ENCODE measurements at regions not wholly inside any gene's neighbourhood (a gene's known extent, or its start where the extent isn't known, plus 50 kb on each side); places are given as distances from the start of the nearest gene placed in this dataset.

GRCh38 chr14:101131451-101131916, 228.0 kb upstream of the RTL1 start:
- H3K27me3 ChIP-seq (replicated peaks; ENCODE audit: control insufficient read depth, insufficient read depth, low read length) = no peaks in the 10 kb centered on the region
- no peak for DNase-seq (ENCODE audit: extremely low read depth, insufficient read length)
- H3K36me3 ChIP-seq (ENCODE audit: control insufficient read depth, insufficient read depth, low read length) = no peaks in the 10 kb centered on the region
- H3K4me3 ChIP-seq (replicated peaks; ENCODE audit: low read depth, low read length) = no peak overlapping the region
- no peak for TF ChIP-seq CTCF (IDR thresholded peaks at IDR 0.05; ENCODE audit: insufficient read depth, low read length, poor library complexity, severe bottlenecking)

- TF ChIP-seq CTCF (IDR thresholded peaks at IDR 0.05; ENCODE audit: insufficient read depth, low read length, poor library complexity, severe bottlenecking) = no peak
- no peaks in the 10 kb centered on the region for H3K27me3 ChIP-seq (replicated peaks; ENCODE audit: control insufficient read depth, insufficient read depth, low read length)
- DNase-seq (ENCODE audit: extremely low read depth, insufficient read length) = no peak
- no peaks in the 10 kb centered on the region for H3K36me3 ChIP-seq (ENCODE audit: control insufficient read depth, insufficient read depth, low read length)
- no peak overlapping the region for H3K4me3 ChIP-seq (replicated peaks; ENCODE audit: low read depth, low read length)
These were observed 228.6 kb upstream of the RTL1 start for GRCh38 chr14:101132051-101132571.

- no peak for TF ChIP-seq CTCF (IDR thresholded peaks at IDR 0.05; ENCODE audit: insufficient read depth, low read length, poor library complexity, severe bottlenecking)
- no peak overlapping the region for H3K4me3 ChIP-seq (replicated peaks; ENCODE audit: low read depth, low read length)
- H3K27me3 ChIP-seq (replicated peaks; ENCODE audit: control insufficient read depth, insufficient read depth, low read length) = no peaks in the 10 kb centered on the region
- no peaks in the 10 kb centered on the region for H3K36me3 ChIP-seq (ENCODE audit: control insufficient read depth, insufficient read depth, low read length)
- DNase-seq (ENCODE audit: extremely low read depth, insufficient read length) = no peak
These were observed 229.1 kb upstream of the RTL1 start for GRCh38 chr14:101132588-101132987.

- no peak for DNase-seq (ENCODE audit: extremely low read depth, insufficient read length)
- TF ChIP-seq CTCF (IDR thresholded peaks at IDR 0.05; ENCODE audit: insufficient read depth, low read length, poor library complexity, severe bottlenecking) = no peak
- no peaks in the 10 kb centered on the region for H3K27me3 ChIP-seq (replicated peaks; ENCODE audit: control insufficient read depth, insufficient read depth, low read length)
- H3K4me3 ChIP-seq (replicated peaks; ENCODE audit: low read depth, low read length) = no peak overlapping the region
- H3K36me3 ChIP-seq (ENCODE audit: control insufficient read depth, insufficient read depth, low read length) = no peaks in the 10 kb centered on the region
These were observed 229.5 kb upstream of the RTL1 start for GRCh38 chr14:101133068-101133467.

- Histone ChIP-seq H3K36me3 (ENCODE audit: control insufficient read depth, insufficient read depth, low read length) (no peaks in the 10 kb centered on the region), H3K4me3 (replicated peaks; ENCODE audit: low read depth, low read length) (no peak overlapping the region), H3K27me3 (replicated peaks; ENCODE audit: control insufficient read depth, insufficient read depth, low read length) (no peaks in the 10 kb centered on the region)
- DNase-seq (ENCODE audit: extremely low read depth, insufficient read length) = no peak
- TF ChIP-seq CTCF (IDR thresholded peaks at IDR 0.05; ENCODE audit: insufficient read depth, low read length, poor library complexity, severe bottlenecking) = no peak
These were observed 230.7 kb upstream of the RTL1 start for GRCh38 chr14:101134161-101134631.
